Suprapubic skin (tissue), 4 donors: ENCODE measurements at regions not wholly inside any gene's neighbourhood (a gene's known extent, or its start where the extent isn't known, plus 50 kb on each side); places are given as distances from the start of the nearest gene placed in this dataset.

Experiments used
- DNase-seq, 2 donors: peaks; one replicate each; pipeline ENCODE4 v3.0.0-alpha.2; 2019; ENCODE audit warnings: low spot score in 2 of 2
- H3K27ac ChIP-seq: fragments of 200-600 bp; sonication (generic); one replicate; pipeline ENCODE4 v1.5.1; 2019
- H3K27me3 ChIP-seq: fragments of 200-600 bp; sonication (generic); one replicate; pipeline ENCODE4 v1.5.1; 2019
- H3K36me3 ChIP-seq: fragments of 200-600 bp; sonication (generic); one replicate; pipeline ENCODE4 v1.5.1; 2019
- H3K4me1 ChIP-seq: fragments of 200-600 bp; sonication (generic); one replicate; pipeline ENCODE4 v1.5.1; 2019
- H3K4me3 ChIP-seq: fragments of 200-600 bp; sonication (generic); one replicate; pipeline ENCODE4 v1.5.1; 2019; ENCODE audit warnings: mild to moderate bottlenecking
- H3K9me3 ChIP-seq: fragments of 200-600 bp; sonication (generic); one replicate; pipeline ENCODE4 v1.5.1; 2019
- EP300 ChIP-seq: sonication (generic); formaldehyde crosslinking; IDR thresholded peaks from one replicate; pipeline ENCODE4 v1.6.1; 2017; ENCODE audit warnings: antibody characterized with exemption
- POLR2A ChIP-seq, 2 donors: fragments of 450-650 bp; IDR thresholded peaks; one replicate each; pipeline ENCODE4 v1.6.1; 2017; ENCODE audit warnings: antibody characterized with exemption in 2 of 2, mild to moderate bottlenecking in 2 of 2, moderate library complexity in 2 of 2
- POLR2AphosphoS5 ChIP-seq, 3 donors: sonication (generic); formaldehyde crosslinking; IDR thresholded peaks; one replicate each; pipeline ENCODE4 v1.6.1; 2017; ENCODE audit warnings: antibody characterized with exemption in 3 of 3
- WGBS: methylation state at CpG from one replicate; pipeline ENCODE4 v1.1.5; 2018; 5-methylcytosine and 5-hydroxymethylcytosine counted together
- TF ChIP-seq, protein P1 (sequence below), 2 donors: fragments of 200-600 bp in 1 of 2; fragments of 450-650 bp in 1 of 2; sonication (generic) in 1 of 2; IDR thresholded peaks; one replicate each; pipeline ENCODE4 v1.5.1; 2016 to 2019; ENCODE audit warnings: antibody characterized with exemption in 2 of 2, mild to moderate bottlenecking in 1 of 2, moderate library complexity in 1 of 2

DNA sequence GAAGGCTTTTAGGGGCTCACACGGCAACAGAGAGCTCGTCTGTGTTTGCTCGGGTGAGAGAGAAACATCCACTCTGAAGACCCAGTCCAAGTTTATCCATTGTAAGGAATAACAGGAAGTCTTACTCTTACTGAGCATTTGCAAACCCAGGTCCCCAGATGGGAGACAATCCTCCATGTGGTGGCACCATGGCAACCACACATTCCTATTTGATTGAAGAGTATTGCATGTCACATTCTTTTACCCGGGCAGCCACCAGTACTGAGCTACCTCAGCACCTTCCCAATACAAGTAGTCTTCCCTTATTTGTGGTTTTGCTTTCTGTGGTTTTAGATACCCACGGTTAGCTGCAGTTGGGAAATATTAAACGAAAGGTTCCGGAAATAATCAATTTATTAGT is 302.9 kb upstream of the RASGRP1 start:
- Histone ChIP-seq H3K36me3 (no peaks in the 10 kb centered on the region), H3K27me3 (no peaks in the 10 kb centered on the region), H3K27ac (peak overlapping the region; percentile 39), H3K4me3 (no peak overlapping the region), H3K4me1 (peaks cover 16% of the 10 kb centered on the region), H3K9me3 (no peaks in the 10 kb centered on the region)
- 78% methylated on average over 7 of the region's 7 CpGs for WGBS
- TF ChIP-seq POLR2AphosphoS5 (IDR thresholded peaks at IDR 0.05) (no peak), EP300 (no peak), POLR2A (IDR thresholded peaks at IDR 0.05) (no peak)
- TF ChIP-seq, protein P1, sequence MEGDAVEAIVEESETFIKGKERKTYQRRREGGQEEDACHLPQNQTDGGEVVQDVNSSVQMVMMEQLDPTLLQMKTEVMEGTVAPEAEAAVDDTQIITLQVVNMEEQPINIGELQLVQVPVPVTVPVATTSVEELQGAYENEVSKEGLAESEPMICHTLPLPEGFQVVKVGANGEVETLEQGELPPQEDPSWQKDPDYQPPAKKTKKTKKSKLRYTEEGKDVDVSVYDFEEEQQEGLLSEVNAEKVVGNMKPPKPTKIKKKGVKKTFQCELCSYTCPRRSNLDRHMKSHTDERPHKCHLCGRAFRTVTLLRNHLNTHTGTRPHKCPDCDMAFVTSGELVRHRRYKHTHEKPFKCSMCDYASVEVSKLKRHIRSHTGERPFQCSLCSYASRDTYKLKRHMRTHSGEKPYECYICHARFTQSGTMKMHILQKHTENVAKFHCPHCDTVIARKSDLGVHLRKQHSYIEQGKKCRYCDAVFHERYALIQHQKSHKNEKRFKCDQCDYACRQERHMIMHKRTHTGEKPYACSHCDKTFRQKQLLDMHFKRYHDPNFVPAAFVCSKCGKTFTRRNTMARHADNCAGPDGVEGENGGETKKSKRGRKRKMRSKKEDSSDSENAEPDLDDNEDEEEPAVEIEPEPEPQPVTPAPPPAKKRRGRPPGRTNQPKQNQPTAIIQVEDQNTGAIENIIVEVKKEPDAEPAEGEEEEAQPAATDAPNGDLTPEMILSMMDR (IDR thresholded peaks at IDR 0.05) = no peak
- no peak for DNase-seq

DNA sequence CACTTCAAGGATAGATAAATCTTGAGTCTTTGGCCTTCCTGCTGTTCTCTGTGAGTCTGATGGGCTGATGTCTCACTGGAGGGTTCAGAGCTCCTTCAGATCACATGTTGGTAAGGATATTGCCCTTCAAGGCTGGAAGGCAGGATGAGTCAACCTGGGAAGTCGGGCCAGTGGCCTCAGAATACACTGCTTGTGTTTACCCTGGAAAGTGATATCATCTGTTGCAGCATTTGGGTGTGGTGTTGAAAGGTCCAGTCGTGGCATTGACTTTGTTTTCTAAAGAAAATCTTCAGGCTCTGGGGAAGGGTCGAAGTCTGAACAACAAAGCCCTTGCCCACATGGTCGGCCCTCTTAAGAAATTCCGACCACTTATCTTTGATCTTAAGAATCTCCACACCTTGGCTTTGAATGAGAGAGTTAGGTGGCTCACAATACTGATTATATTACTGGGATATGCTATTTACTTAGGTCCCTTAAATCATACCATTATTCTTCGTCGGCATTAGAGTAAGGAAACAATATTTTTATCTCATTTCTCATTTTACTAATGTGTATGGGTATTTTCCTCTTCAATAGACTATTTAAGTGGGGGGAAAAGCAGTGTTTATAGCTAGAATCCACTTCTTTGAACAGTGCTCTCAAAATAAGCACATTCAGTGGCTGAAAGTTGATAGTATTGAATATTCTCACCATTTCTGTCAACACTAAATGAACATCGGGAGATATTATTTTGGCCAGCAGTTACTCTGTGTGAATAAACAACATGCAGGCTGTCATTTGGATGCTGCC is 303.9 kb upstream of the RASGRP1 start:
- Histone ChIP-seq H3K4me1 (peaks cover 20% of the 10 kb centered on the region), H3K27me3 (no peaks in the 10 kb centered on the region), H3K36me3 (no peaks in the 10 kb centered on the region), H3K9me3 (no peaks in the 10 kb centered on the region), H3K27ac (peak overlapping the region; percentile 65), H3K4me3 (no peak overlapping the region)
- TF ChIP-seq EP300 = no peak
- TF ChIP-seq POLR2AphosphoS5 (IDR thresholded peaks at IDR 0.05) = peak in 2 of 3 donors; percentile 30 to 60
- TF ChIP-seq, protein P1 (IDR thresholded peaks at IDR 0.05) = no peak
- TF ChIP-seq POLR2A (IDR thresholded peaks at IDR 0.05) = no peak
- DNase-seq = peak in 1 of 2 donors; percentile 79
- 62% methylated on average over 8 of the region's 8 CpGs for WGBS

DNA sequence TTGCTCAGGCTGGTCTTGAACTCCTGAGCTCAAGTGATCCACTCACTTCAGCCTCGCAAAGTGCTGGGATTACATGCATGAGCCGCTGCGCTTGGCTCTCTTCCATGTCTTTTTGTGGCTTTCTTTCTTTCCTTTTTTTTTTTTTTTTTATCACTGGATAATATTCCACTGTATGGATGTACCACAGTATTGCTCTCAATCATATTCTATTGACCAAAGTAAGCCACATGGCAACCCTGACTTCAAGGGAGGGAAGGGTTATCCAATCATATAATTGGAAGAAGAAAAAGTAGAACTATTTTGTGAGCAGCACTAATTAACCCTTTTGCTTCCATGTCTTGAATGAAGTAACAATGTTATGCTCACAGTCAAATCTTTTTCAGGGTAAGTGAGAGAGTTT is 307.0 kb upstream of the RASGRP1 start:
- 96% methylated on average over 3 of the region's 3 CpGs for WGBS
- Histone ChIP-seq H3K36me3 (no peaks in the 10 kb centered on the region), H3K9me3 (no peaks in the 10 kb centered on the region), H3K27ac (no peak overlapping the region), H3K4me3 (no peak overlapping the region), H3K4me1 (peaks cover 13% of the 10 kb centered on the region), H3K27me3 (no peaks in the 10 kb centered on the region)
- no peak for DNase-seq
- TF ChIP-seq EP300 (no peak), POLR2AphosphoS5 (IDR thresholded peaks at IDR 0.05) (no peak), POLR2A (IDR thresholded peaks at IDR 0.05) (no peak)
- TF ChIP-seq, protein P1 (IDR thresholded peaks at IDR 0.05) = no peak

DNA sequence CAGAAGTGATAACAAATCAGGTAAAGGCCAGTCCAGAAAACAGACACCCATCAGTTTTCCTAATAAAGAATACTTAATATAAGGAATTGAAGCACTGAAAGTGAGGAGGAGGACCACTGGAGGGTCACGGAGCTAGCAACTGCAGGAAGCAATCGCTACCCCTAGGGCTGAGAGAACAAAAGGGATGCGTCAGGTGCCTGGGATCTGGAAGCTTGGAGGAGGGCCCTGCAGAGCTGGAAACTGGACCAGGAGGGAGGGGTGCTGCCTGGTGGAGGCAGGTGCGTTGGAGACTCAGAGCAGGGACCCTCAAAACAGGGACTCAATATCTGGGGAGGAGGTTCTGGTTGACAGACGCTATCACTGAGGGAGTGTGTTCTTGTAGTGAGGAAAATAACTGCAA is 308.1 kb upstream of the RASGRP1 start:
- no peak for TF ChIP-seq POLR2AphosphoS5 (IDR thresholded peaks at IDR 0.05)
- TF ChIP-seq EP300 = no peak
- TF ChIP-seq POLR2A (IDR thresholded peaks at IDR 0.05) = no peak
- TF ChIP-seq, protein P1 (IDR thresholded peaks at IDR 0.05) = no peak
- Histone ChIP-seq H3K9me3 (no peaks in the 10 kb centered on the region), H3K27ac (peak overlapping the region; percentile 46), H3K4me1 (peaks cover 13% of the 10 kb centered on the region), H3K4me3 (no peak overlapping the region), H3K36me3 (no peaks in the 10 kb centered on the region), H3K27me3 (no peaks in the 10 kb centered on the region)
- WGBS = 94% methylated on average over 5 of the region's 5 CpGs
- DNase-seq = no peak

DNA sequence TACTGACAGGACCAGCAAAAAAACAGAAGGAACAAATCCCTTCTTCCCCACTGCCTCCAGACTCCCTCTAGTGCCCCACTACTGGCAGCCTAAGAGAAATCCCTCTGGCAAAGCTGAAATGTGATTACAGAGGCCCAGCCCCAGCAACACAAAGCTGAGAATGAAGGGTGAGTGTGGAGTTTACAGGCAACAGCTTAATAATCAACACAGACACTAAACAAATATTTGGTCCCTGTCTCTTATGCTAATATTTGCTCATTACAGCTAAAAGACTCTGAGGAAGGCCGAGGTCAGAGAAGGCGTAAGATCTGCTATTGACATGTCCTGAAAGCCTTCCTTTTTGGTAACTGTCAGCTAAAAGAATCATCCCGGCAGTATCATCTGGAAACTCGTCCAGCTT is 308.5 kb upstream of the RASGRP1 start:
- Histone ChIP-seq H3K27ac (peak overlapping the region; percentile 46), H3K4me1 (peaks cover 12% of the 10 kb centered on the region), H3K9me3 (no peaks in the 10 kb centered on the region), H3K27me3 (no peaks in the 10 kb centered on the region), H3K36me3 (no peaks in the 10 kb centered on the region), H3K4me3 (no peak overlapping the region)
- no peak for DNase-seq
- TF ChIP-seq POLR2AphosphoS5 (IDR thresholded peaks at IDR 0.05) = no peak
- no peak for TF ChIP-seq POLR2A (IDR thresholded peaks at IDR 0.05)
- TF ChIP-seq, protein P1 (IDR thresholded peaks at IDR 0.05) = no peak
- no peak for TF ChIP-seq EP300
- 43% methylated on average over 4 of the region's 4 CpGs for WGBS
